PC-3 (cell line): ENCODE measurements at regions not wholly inside any gene's neighbourhood (a gene's known extent, or its start where the extent isn't known, plus 50 kb on each side); places are given as distances from the start of the nearest gene placed in this dataset.

Experiments used
- CTCF ChIP-seq: fragments of 300-600 bp; sonication (generic); conservative IDR thresholded peaks from 2 replicates; pipeline ENCODE4 v1.5.1; 2017; ENCODE audit warnings: antibody characterized with exemption, low read depth, mild to moderate bottlenecking, low read length
- EZH2 ChIP-seq: fragments of 300-600 bp; sonication (generic); IDR thresholded peaks from one replicate; pipeline ENCODE4 v1.6.1; 2017; ENCODE audit warnings: antibody characterized with exemption, mild to moderate bottlenecking, low read length; ENCODE audit not compliant: unreplicated experiment

DNA sequence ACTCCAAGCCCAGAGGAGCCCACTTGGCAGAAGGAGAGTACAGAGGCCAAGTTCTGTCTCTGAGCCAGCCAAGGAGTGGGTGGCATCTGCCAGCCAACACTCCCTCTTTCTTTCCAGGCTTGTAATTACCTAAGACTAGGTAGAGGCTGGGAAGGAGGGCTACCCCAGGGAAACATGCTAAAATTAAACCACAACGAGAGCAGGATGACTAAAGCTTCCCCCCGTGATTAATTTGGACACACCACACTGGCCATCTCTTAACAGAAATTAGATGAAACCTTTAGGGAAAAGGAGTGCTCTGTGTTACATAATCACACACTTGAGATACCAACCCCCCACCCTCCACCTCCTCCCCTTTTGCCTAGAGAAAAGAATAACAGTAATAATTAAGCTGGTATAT lies 102.1 kb upstream of the ZC3H12A start:
- no peak for TF ChIP-seq EZH2
- TF ChIP-seq CTCF, result no peak
